ENCODE measurements at regions not wholly inside any gene's neighbourhood (a gene's known extent, or its start where the extent isn't known, plus 50 kb on each side); places are given as distances from the start of the nearest gene placed in this dataset.

GRCh38 chr4:167321299-167321698, 87.0 kb upstream of the SPOCK3 start:
- DNase-seq (ENCODE audit: low read depth, low spot score) (no peak), FAIRE-seq (no peak)
- no peak overlapping the region for H3K4me2 ChIP-seq (ENCODE audit: control insufficient read depth, extremely low read depth, insufficient read depth, low read depth, low read length)
- H3K79me2 ChIP-seq (ENCODE audit: control insufficient read depth, insufficient read depth, low read length) = no peaks in the 10 kb centered on the region
- no peak overlapping the region for H3K27ac ChIP-seq (ENCODE audit: control insufficient read depth, insufficient read depth, low read length)
- H3K4me3 ChIP-seq (ENCODE audit: control insufficient read depth in 2 of 3, extremely low read depth in 1 of 3, insufficient read depth in 2 of 3, low read depth in 1 of 3, low read length in 3 of 3) = no peak overlapping the region
- H2AFZ ChIP-seq (ENCODE audit: control insufficient read depth, low read length) = no peak overlapping the region
- dilution Hi-C loops (cut with MboI; ENCODE audit: extremely low pct_ligation_motif_present, low sequenced_read_pairs) = no loop called here
- no peaks in the 10 kb centered on the region for H3K36me3 ChIP-seq (ENCODE audit: control insufficient read depth in 2 of 2, extremely low read depth in 1 of 2, insufficient read depth in 2 of 2, low read length in 2 of 2)
- no peaks in the 10 kb centered on the region for H4K20me1 ChIP-seq (ENCODE audit: control insufficient read depth, extremely low read depth, insufficient read depth, low read length)
- H3K9me1 ChIP-seq (ENCODE audit: control insufficient read depth, extremely low read depth, insufficient read depth, low read length) = no peaks in the 10 kb centered on the region
- H3K9me3 ChIP-seq (ENCODE audit: control insufficient read depth, low read depth, low read length) = no peaks in the 10 kb centered on the region
- no peaks in the 10 kb centered on the region for H3K27me3 ChIP-seq (ENCODE audit: control insufficient read depth, extremely low read depth, insufficient read depth, low read length)
- H3K9ac ChIP-seq (ENCODE audit: control insufficient read depth, extremely low read depth, insufficient read depth, low read length) = no peak overlapping the region
- no peaks in the 10 kb centered on the region for H3K4me1 ChIP-seq (ENCODE audit: control insufficient read depth, extremely low read depth, insufficient read depth, low read length)
- TF ChIP-seq CTCF (optimal IDR thresholded peaks at IDR 0.05 in 1 of 3, IDR thresholded peaks at IDR 0.05 in 1 of 3, conservative IDR thresholded peaks at IDR 0.05 in 1 of 3; ENCODE audit: extremely low read depth in 1 of 3, insufficient read depth in 2 of 3, low read length in 3 of 3) = no peak
- TF ChIP-seq EZH2 (IDR thresholded peaks at IDR 0.05; ENCODE audit: low read length) = no peak

- Histone ChIP-seq H3K36me3 (ENCODE audit: control insufficient read depth in 2 of 2, extremely low read depth in 1 of 2, insufficient read depth in 2 of 2, low read length in 2 of 2) (no peaks in the 10 kb centered on the region), H3K9me3 (ENCODE audit: control insufficient read depth, low read depth, low read length) (no peaks in the 10 kb centered on the region), H3K4me2 (ENCODE audit: control insufficient read depth, extremely low read depth, insufficient read depth, low read depth, low read length) (no peak overlapping the region), H2AFZ (ENCODE audit: control insufficient read depth, low read length) (no peak overlapping the region), H3K9ac (ENCODE audit: control insufficient read depth, extremely low read depth, insufficient read depth, low read length) (no peak overlapping the region), H3K79me2 (ENCODE audit: control insufficient read depth, insufficient read depth, low read length) (no peaks in the 10 kb centered on the region), H4K20me1 (ENCODE audit: control insufficient read depth, extremely low read depth, insufficient read depth, low read length) (no peaks in the 10 kb centered on the region), H3K27me3 (ENCODE audit: control insufficient read depth, extremely low read depth, insufficient read depth, low read length) (no peaks in the 10 kb centered on the region), H3K9me1 (ENCODE audit: control insufficient read depth, extremely low read depth, insufficient read depth, low read length) (no peaks in the 10 kb centered on the region), H3K4me1 (ENCODE audit: control insufficient read depth, extremely low read depth, insufficient read depth, low read length) (no peaks in the 10 kb centered on the region), H3K4me3 (ENCODE audit: control insufficient read depth in 2 of 3, extremely low read depth in 1 of 3, insufficient read depth in 2 of 3, low read depth in 1 of 3, low read length in 3 of 3) (no peak overlapping the region), H3K27ac (ENCODE audit: control insufficient read depth, insufficient read depth, low read length) (no peak overlapping the region)
- no peak for FAIRE-seq
- DNase-seq (ENCODE audit: low read depth, low spot score) = no peak
- dilution Hi-C loops (cut with MboI; ENCODE audit: extremely low pct_ligation_motif_present, low sequenced_read_pairs) = no loop called here
- no peak for TF ChIP-seq CTCF (optimal IDR thresholded peaks at IDR 0.05 in 1 of 3, IDR thresholded peaks at IDR 0.05 in 1 of 3, conservative IDR thresholded peaks at IDR 0.05 in 1 of 3; ENCODE audit: extremely low read depth in 1 of 3, insufficient read depth in 2 of 3, low read length in 3 of 3)
Measured at GRCh38 chr4:167339781-167340180, 105.5 kb upstream of the SPOCK3 start.

Measured in keratinocyte (primary cell).